GM23338 (cell line): ENCODE measurements at regions not wholly inside any gene's neighbourhood (a gene's known extent, or its start where the extent isn't known, plus 50 kb on each side); places are given as distances from the start of the nearest gene placed in this dataset.
A peak's percentile ranks its signal among the peaks of the same experiment; 100 is the strongest.

Source experiments
- ATAC-seq: fragments of 200-7000 bp; cut with Tn5 transposase; 3 replicates; pipeline ENCODE4 v1.9.1; 2020
- DNase-seq: peaks from one replicate; pipeline ENCODE4 v3.0.0-alpha.2; 2015; ENCODE audit warnings: low spot score
- H2AFZ ChIP-seq: fragments of 200-600 bp; sonication (generic); 2 replicates; pipeline ENCODE4 v1.8.0; 2016; ENCODE audit warnings: antibody characterized with exemption, mild to moderate bottlenecking, moderate library complexity
- H3F3A ChIP-seq: fragments of 200-600 bp; sonication (generic); replicated peaks from 2 replicates; pipeline ENCODE4 v1.8.0; 2017; ENCODE audit warnings: antibody characterized with exemption, mixed run types, low read depth
- H3K27ac ChIP-seq: fragments of 200-600 bp; sonication (generic); 2 replicates; pipeline ENCODE4 v1.6.1; 2016; ENCODE audit warnings: low read depth
- H3K27me3 ChIP-seq: fragments of 200-600 bp; sonication (generic); 2 replicates; pipeline ENCODE4 v1.8.0; 2016; ENCODE audit warnings: mild to moderate bottlenecking, mixed run types, moderate library complexity; ENCODE audit not compliant: insufficient read depth
- H3K36me3 ChIP-seq: fragments of 200-600 bp; sonication (generic); 2 replicates; pipeline ENCODE4 v1.8.0; 2016; ENCODE audit warnings: mild to moderate bottlenecking; ENCODE audit not compliant: insufficient read depth
- H3K4me1 ChIP-seq: fragments of 200-600 bp; sonication (generic); 2 replicates; pipeline ENCODE4 v1.8.0; 2016; ENCODE audit warnings: mild to moderate bottlenecking, moderate library complexity; ENCODE audit not compliant: insufficient read depth
- H3K4me2 ChIP-seq: fragments of 200-600 bp; sonication (generic); 2 replicates; pipeline ENCODE4 v1.7.1; 2017; ENCODE audit warnings: mixed run types
- H3K4me3 ChIP-seq: fragments of 200-600 bp; sonication (generic); 2 replicates; pipeline ENCODE4 v1.6.1; 2016; ENCODE audit warnings: mixed run types
- H3K79me2 ChIP-seq: fragments of 200-600 bp; sonication (generic); replicated peaks from 2 replicates; pipeline ENCODE4 v1.8.0; 2017; ENCODE audit warnings: mild to moderate bottlenecking; ENCODE audit not compliant: insufficient read depth
- H3K9me2 ChIP-seq: fragments of 200-600 bp; sonication (generic); 2 replicates; pipeline ENCODE4 v1.8.0; 2017; ENCODE audit not compliant: insufficient read depth
- H4K20me1 ChIP-seq: fragments of 200-600 bp; sonication (generic); replicated peaks from 2 replicates; pipeline ENCODE4 v1.8.0; 2017; ENCODE audit warnings: mild to moderate bottlenecking; ENCODE audit not compliant: insufficient read depth
- H3K27ac Mint-ChIP-seq: 2 replicates; pipeline ENCODE4 v1.8.0; 2020; ENCODE audit warnings: inconsistent platforms, mild to moderate bottlenecking, moderate library complexity, mixed read lengths
- H3K27me3 Mint-ChIP-seq: 3 replicates; pipeline ENCODE4 v1.8.0; 2022; ENCODE audit warnings: low read depth, mild to moderate bottlenecking, moderate library complexity, mixed read lengths, inconsistent platforms; ENCODE audit not compliant: insufficient read depth, poor library complexity
- H3K36me3 Mint-ChIP-seq: 3 replicates; pipeline ENCODE4 v1.8.0; 2021; ENCODE audit warnings: low read depth, mild to moderate bottlenecking, inconsistent platforms, moderate library complexity, mixed read lengths
- H3K4me1 Mint-ChIP-seq: 3 replicates; pipeline ENCODE4 v1.8.0; 2020; ENCODE audit warnings: mild to moderate bottlenecking, inconsistent platforms, mixed read lengths
- H3K4me3 Mint-ChIP-seq: 3 replicates; pipeline ENCODE4 v1.8.0; 2021; ENCODE audit warnings: moderate library complexity, mild to moderate bottlenecking, inconsistent platforms, mixed read lengths
- H3K9me3 Mint-ChIP-seq: 3 replicates; pipeline ENCODE4 v1.8.0; 2020; ENCODE audit warnings: moderate library complexity, mild to moderate bottlenecking, inconsistent platforms, mixed read lengths
- CREB1 ChIP-seq: fragments of 250-450 bp; sonication (Bioruptor Pico); IDR thresholded peaks from 2 replicates; pipeline ENCODE4 v1.5.0; 2020; ENCODE audit warnings: low read depth, mild to moderate bottlenecking, moderate library complexity
- CTCF ChIP-seq, 2 experiments: fragments of 200-600 bp in 1 of 2; sonication (generic) in 1 of 2; conservative IDR thresholded peaks; 2 replicates each; pipeline versions ENCODE4 v1.5.1 to v1.6.1; 2016 to 2017; ENCODE audit warnings: antibody characterized with exemption in 2 of 2, low read depth in 2 of 2, mild to moderate bottlenecking in 2 of 2, moderate library complexity in 1 of 2
- ETS1 ChIP-seq: IDR thresholded peaks from 2 replicates; pipeline ENCODE4 v1.6.1; 2016; ENCODE audit warnings: antibody characterized with exemption
- EZH2 ChIP-seq: fragments of 200-600 bp; sonication (generic); IDR thresholded peaks from one replicate; pipeline ENCODE4 v1.8.0; 2017; ENCODE audit warnings: antibody characterized with exemption, mild to moderate bottlenecking, low read depth; ENCODE audit not compliant: unreplicated experiment
- EZH2phosphoT487 ChIP-seq: fragments of 200-600 bp; sonication (generic); IDR thresholded peaks from one replicate; pipeline ENCODE4 v1.8.1; 2018; ENCODE audit warnings: antibody characterized with exemption; ENCODE audit not compliant: unreplicated experiment
- JUNB ChIP-seq: IDR thresholded peaks from one replicate; pipeline ENCODE4 v1.6.1; 2016; ENCODE audit warnings: antibody characterized with exemption; ENCODE audit not compliant: unreplicated experiment
- NANOG ChIP-seq: IDR thresholded peaks from 2 replicates; pipeline ENCODE4 v1.6.1; 2016; ENCODE audit warnings: antibody characterized with exemption, borderline replicate concordance
- POLR2AphosphoS5 ChIP-seq: IDR thresholded peaks from 2 replicates; pipeline ENCODE4 v1.6.1; 2016; ENCODE audit warnings: antibody characterized with exemption, low read depth
- REST ChIP-seq: IDR thresholded peaks from one replicate; pipeline ENCODE4 v1.6.1; 2018; ENCODE audit warnings: antibody characterized with exemption; ENCODE audit not compliant: unreplicated experiment
- STAT1 ChIP-seq: IDR thresholded peaks from one replicate; pipeline ENCODE4 v1.6.1; 2016; ENCODE audit warnings: antibody characterized with exemption; ENCODE audit not compliant: unreplicated experiment
- ZNF114 ChIP-seq: fragments of 250-450 bp; sonication (Bioruptor Pico); IDR thresholded peaks from 2 replicates; pipeline ENCODE4 v1.5.0; 2020; ENCODE audit warnings: mild to moderate bottlenecking, moderate library complexity
- ZNF331 ChIP-seq: fragments of 250-450 bp; sonication (Bioruptor Pico); IDR thresholded peaks from 2 replicates; pipeline ENCODE4 v1.5.0; 2020; ENCODE audit warnings: low read depth, mild to moderate bottlenecking, moderate library complexity
- ZNF462 ChIP-seq: fragments of 250-450 bp; sonication (Bioruptor Pico); IDR thresholded peaks from 2 replicates; pipeline ENCODE4 v1.5.0; 2020; ENCODE audit warnings: mild to moderate bottlenecking, moderate library complexity

GRCh38 chr10:89904755-89905154 is 203.4 kb downstream of the KIF20B start:
- H3K4me1 Mint-ChIP-seq: no peaks in the 10 kb centered on the region
- H3K36me3 Mint-ChIP-seq: no peaks in the 10 kb centered on the region
- H3F3A ChIP-seq: no peaks in the 10 kb centered on the region
- H3K27me3 Mint-ChIP-seq: peaks cover 2% of the 10 kb centered on the region
- TF ChIP-seq CREB1 (CRISPR knock-in tag) (no peak), ETS1 (no peak), ZNF331 (CRISPR knock-in tag) (no peak), EZH2 (no peak), ZNF114 (no peak), POLR2AphosphoS5 (no peak), JUNB (no peak), ZNF462 (CRISPR knock-in tag) (no peak), REST (no peak), CTCF (conservative IDR thresholded peaks at IDR 0.05; ENCODE audit: low read depth in 2 of 2) (no peak), EZH2phosphoT487 (no peak), NANOG (no peak), STAT1 (no peak)
- H3K4me3 ChIP-seq: no peak overlapping the region
- no peak overlapping the region for H3K27ac ChIP-seq
- H4K20me1 ChIP-seq: no peaks in the 10 kb centered on the region
- H3K27ac Mint-ChIP-seq: no peak overlapping the region
- no peaks in the 10 kb centered on the region for H3K79me2 ChIP-seq
- H3K4me2 ChIP-seq: no peak overlapping the region
- H3K9me3 Mint-ChIP-seq: no peaks in the 10 kb centered on the region
- no peaks in the 10 kb centered on the region for H3K36me3 ChIP-seq
- no peak overlapping the region for H3K4me3 Mint-ChIP-seq
- ATAC-seq (no peak), DNase-seq (no peak)
- H3K4me1 ChIP-seq: no peaks in the 10 kb centered on the region
- H3K9me2 ChIP-seq: no peaks in the 10 kb centered on the region
- H2AFZ ChIP-seq: peak overlapping the region; percentile 21; the same call in 1 of the 2 replicates
- no peaks in the 10 kb centered on the region for H3K27me3 ChIP-seq
